ENCODE measurements at regions not wholly inside any gene's neighbourhood (a gene's known extent, or its start where the extent isn't known, plus 50 kb on each side); places are given as distances from the start of the nearest gene placed in this dataset.

- Histone ChIP-seq H3K4me2 (ENCODE audit: low read depth, low read length, poor library complexity, severe bottlenecking) (no peak overlapping the region), H3K36me3 (ENCODE audit: insufficient read depth, low read length) (no peaks in the 10 kb centered on the region), H2AFZ (ENCODE audit: low read length) (no peak overlapping the region), H3K27me3 (ENCODE audit: insufficient read depth, low read length, poor library complexity, severe bottlenecking) (no peaks in the 10 kb centered on the region), H3K4me1 (ENCODE audit: insufficient read depth, low read length, poor library complexity, severe bottlenecking) (no peaks in the 10 kb centered on the region), H3K4me3 (ENCODE audit: low read length, poor library complexity, severe bottlenecking) (no peak overlapping the region), H3K79me2 (ENCODE audit: insufficient read depth, low read length) (no peaks in the 10 kb centered on the region), H3F3A (ENCODE audit: low read depth) (no peaks in the 10 kb centered on the region), H3K9ac (ENCODE audit: low read depth, low read length, poor library complexity, severe bottlenecking) (no peak overlapping the region), H3K9me3 (ENCODE audit: insufficient read depth, low read depth, low read length) (no peaks in the 10 kb centered on the region), H3K9me2 (replicated peaks; ENCODE audit: low read depth, low read length) (no peaks in the 10 kb centered on the region), H4K20me1 (ENCODE audit: insufficient read depth, low read length, poor library complexity, severe bottlenecking) (no peaks in the 10 kb centered on the region)
- TF ChIP-seq EZH2phosphoT487 (IDR thresholded peaks at IDR 0.05; ENCODE audit: borderline replicate concordance): no peak
- TF ChIP-seq CTCF (conservative IDR thresholded peaks at IDR 0.05; ENCODE audit: low read length): no peak
Measured at GRCh38 chr9:106298997-106299396, 564.0 kb upstream of the ZNF462 start.

- H3K4me2 ChIP-seq (ENCODE audit: low read depth, low read length, poor library complexity, severe bottlenecking): no peak overlapping the region
- no peak for TF ChIP-seq CTCF (conservative IDR thresholded peaks at IDR 0.05; ENCODE audit: low read length)
- TF ChIP-seq EZH2phosphoT487 (IDR thresholded peaks at IDR 0.05; ENCODE audit: borderline replicate concordance): no peak
- H3K9me3 ChIP-seq (ENCODE audit: insufficient read depth, low read depth, low read length): no peaks in the 10 kb centered on the region
Measured at GRCh38 chr9:106304401-106304920, 558.5 kb upstream of the ZNF462 start.

GRCh38 chr9:106305428-106306133, 557.4 kb upstream of the ZNF462 start:
- Histone ChIP-seq H3K9me3 (ENCODE audit: insufficient read depth, low read depth, low read length) (no peaks in the 10 kb centered on the region; the same call in 1 of the 2 replicates), H3K79me2 (ENCODE audit: insufficient read depth, low read length) (no peaks in the 10 kb centered on the region), H2AFZ (ENCODE audit: low read length) (no peak overlapping the region), H3K9ac (ENCODE audit: low read depth, low read length, poor library complexity, severe bottlenecking) (no peak overlapping the region), H3K4me3 (ENCODE audit: low read length, poor library complexity, severe bottlenecking) (no peak overlapping the region), H3K4me1 (ENCODE audit: insufficient read depth, low read length, poor library complexity, severe bottlenecking) (peaks cover 18% of the 10 kb centered on the region), H3K27me3 (ENCODE audit: insufficient read depth, low read length, poor library complexity, severe bottlenecking) (no peaks in the 10 kb centered on the region), H3F3A (ENCODE audit: low read depth) (no peaks in the 10 kb centered on the region), H4K20me1 (ENCODE audit: insufficient read depth, low read length, poor library complexity, severe bottlenecking) (no peaks in the 10 kb centered on the region), H3K9me2 (replicated peaks; ENCODE audit: low read depth, low read length) (no peaks in the 10 kb centered on the region), H3K36me3 (ENCODE audit: insufficient read depth, low read length) (no peaks in the 10 kb centered on the region), H3K4me2 (ENCODE audit: low read depth, low read length, poor library complexity, severe bottlenecking) (no peak overlapping the region)
- no peak for TF ChIP-seq CTCF (conservative IDR thresholded peaks at IDR 0.05; ENCODE audit: low read length)
- no peak for TF ChIP-seq EZH2phosphoT487 (IDR thresholded peaks at IDR 0.05; ENCODE audit: borderline replicate concordance)

More at GRCh38 chr9:106304401-106304920, 558.5 kb upstream of the ZNF462 start:
- Histone ChIP-seq H4K20me1 (ENCODE audit: insufficient read depth, low read length, poor library complexity, severe bottlenecking) (no peaks in the 10 kb centered on the region), H3K36me3 (ENCODE audit: insufficient read depth, low read length) (no peaks in the 10 kb centered on the region), H3K27me3 (ENCODE audit: insufficient read depth, low read length, poor library complexity, severe bottlenecking) (no peaks in the 10 kb centered on the region), H3K9ac (ENCODE audit: low read depth, low read length, poor library complexity, severe bottlenecking) (no peak overlapping the region), H3K79me2 (ENCODE audit: insufficient read depth, low read length) (no peaks in the 10 kb centered on the region), H3F3A (ENCODE audit: low read depth) (no peaks in the 10 kb centered on the region), H3K4me3 (ENCODE audit: low read length, poor library complexity, severe bottlenecking) (no peak overlapping the region), H3K4me1 (ENCODE audit: insufficient read depth, low read length, poor library complexity, severe bottlenecking) (peaks cover 18% of the 10 kb centered on the region), H3K9me2 (replicated peaks; ENCODE audit: low read depth, low read length) (no peaks in the 10 kb centered on the region), H2AFZ (ENCODE audit: low read length) (no peak overlapping the region)

Data from Loucy (cell line).